ENCODE measurements at regions not wholly inside any gene's neighbourhood (a gene's known extent, or its start where the extent isn't known, plus 50 kb on each side); places are given as distances from the start of the nearest gene placed in this dataset.

DNA sequence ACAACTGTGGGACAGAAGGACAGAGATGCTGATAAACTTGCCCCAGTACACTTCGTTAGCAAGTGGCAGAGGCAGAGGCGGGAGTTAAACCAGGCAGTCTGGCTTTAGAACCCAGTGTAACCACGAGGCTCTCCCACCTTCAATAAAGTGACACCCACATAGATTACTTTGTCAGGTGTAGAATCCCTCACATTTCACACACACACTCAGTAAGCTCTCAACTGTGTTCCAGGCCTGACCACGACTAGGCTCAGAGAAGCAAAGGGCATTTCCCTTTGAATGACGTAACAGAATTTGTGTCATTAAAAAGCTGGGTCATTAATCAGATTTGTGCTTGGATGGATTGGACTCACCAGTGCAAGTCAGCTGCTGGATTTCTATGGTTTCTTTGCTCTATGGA is 118.3 kb upstream of the RCN1 start:
- TF ChIP-seq, protein P1, sequence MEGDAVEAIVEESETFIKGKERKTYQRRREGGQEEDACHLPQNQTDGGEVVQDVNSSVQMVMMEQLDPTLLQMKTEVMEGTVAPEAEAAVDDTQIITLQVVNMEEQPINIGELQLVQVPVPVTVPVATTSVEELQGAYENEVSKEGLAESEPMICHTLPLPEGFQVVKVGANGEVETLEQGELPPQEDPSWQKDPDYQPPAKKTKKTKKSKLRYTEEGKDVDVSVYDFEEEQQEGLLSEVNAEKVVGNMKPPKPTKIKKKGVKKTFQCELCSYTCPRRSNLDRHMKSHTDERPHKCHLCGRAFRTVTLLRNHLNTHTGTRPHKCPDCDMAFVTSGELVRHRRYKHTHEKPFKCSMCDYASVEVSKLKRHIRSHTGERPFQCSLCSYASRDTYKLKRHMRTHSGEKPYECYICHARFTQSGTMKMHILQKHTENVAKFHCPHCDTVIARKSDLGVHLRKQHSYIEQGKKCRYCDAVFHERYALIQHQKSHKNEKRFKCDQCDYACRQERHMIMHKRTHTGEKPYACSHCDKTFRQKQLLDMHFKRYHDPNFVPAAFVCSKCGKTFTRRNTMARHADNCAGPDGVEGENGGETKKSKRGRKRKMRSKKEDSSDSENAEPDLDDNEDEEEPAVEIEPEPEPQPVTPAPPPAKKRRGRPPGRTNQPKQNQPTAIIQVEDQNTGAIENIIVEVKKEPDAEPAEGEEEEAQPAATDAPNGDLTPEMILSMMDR (IDR thresholded peaks at IDR 0.05), result no peak
- no peak for TF ChIP-seq POLR2A (IDR thresholded peaks at IDR 0.05)
